ENCODE measurements at regions not wholly inside any gene's neighbourhood (a gene's known extent, or its start where the extent isn't known, plus 50 kb on each side); places are given as distances from the start of the nearest gene placed in this dataset.

GRCh38 chr6:90449311-90449710, 137.6 kb downstream of the MAP3K7 start:
- no peak overlapping the region for H3K4me3 ChIP-seq
- no peaks in the 10 kb centered on the region for H3K27me3 ChIP-seq (ENCODE audit: control insufficient read depth in 3 of 3, insufficient read depth in 3 of 3, low read length in 2 of 3)
- DNase-seq (no peak), ATAC-seq (ENCODE audit: insufficient read depth, low FRiP score) (no peak)
- H3K4me1 ChIP-seq (ENCODE audit: control insufficient read depth in 5 of 5, insufficient read depth in 5 of 5, low read length in 5 of 5), result no peaks in the 10 kb centered on the region
- 94% methylated on average over 5 of the region's 5 CpGs for WGBS, 2 donors
- no peaks in the 10 kb centered on the region for H3K36me3 ChIP-seq (ENCODE audit: control insufficient read depth in 4 of 4, insufficient read depth in 4 of 4, low read length in 4 of 4)
- no peak for TF ChIP-seq CTCF (IDR thresholded peaks at IDR 0.05; ENCODE audit: control extremely low read depth, extremely low read depth)
- no peaks in the 10 kb centered on the region for H3K9me3 ChIP-seq (ENCODE audit: control insufficient read depth in 4 of 4, insufficient read depth in 3 of 4, low read length in 3 of 4)
- no peak overlapping the region for H3K9ac ChIP-seq (ENCODE audit: insufficient read depth in 1 of 2, low read length in 2 of 2)
- no peak overlapping the region for H3K27ac ChIP-seq (ENCODE audit: low read depth in 1 of 2, low read length in 1 of 2)

DNA sequence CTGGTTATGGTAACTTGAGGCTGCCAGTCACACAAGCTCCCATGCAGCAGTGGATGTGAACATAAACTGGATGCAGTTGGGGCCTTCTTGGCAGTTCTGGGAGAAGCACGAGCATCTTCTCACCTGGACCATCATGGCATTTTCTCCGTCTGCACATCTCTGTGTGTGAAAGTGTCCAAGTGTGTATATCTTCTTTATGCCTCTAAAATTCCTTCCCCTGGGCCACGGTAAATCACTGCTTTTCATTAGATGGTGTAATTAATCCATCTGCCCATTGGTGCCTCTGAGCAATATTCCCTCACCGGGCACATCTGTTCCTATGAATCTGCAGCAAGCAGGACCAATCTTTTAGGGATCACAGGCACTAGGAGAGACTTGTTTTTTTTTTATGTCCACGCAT, 138.0 kb downstream of the MAP3K7 start:
- no peaks in the 10 kb centered on the region for H3K36me3 ChIP-seq (ENCODE audit: control insufficient read depth in 4 of 4, insufficient read depth in 4 of 4, low read length in 4 of 4)
- TF ChIP-seq CTCF (IDR thresholded peaks at IDR 0.05; ENCODE audit: control extremely low read depth, extremely low read depth), result no peak
- H3K27ac ChIP-seq (ENCODE audit: low read depth in 1 of 2, low read length in 1 of 2), result no peak overlapping the region
- H3K9ac ChIP-seq (ENCODE audit: insufficient read depth in 1 of 2, low read length in 2 of 2), result no peak overlapping the region
- no peak for ATAC-seq (ENCODE audit: insufficient read depth, low FRiP score)
- no peak overlapping the region for H3K4me3 ChIP-seq
- no peaks in the 10 kb centered on the region for H3K9me3 ChIP-seq (ENCODE audit: control insufficient read depth in 4 of 4, insufficient read depth in 3 of 4, low read length in 3 of 4)
- H3K27me3 ChIP-seq (ENCODE audit: control insufficient read depth in 3 of 3, insufficient read depth in 3 of 3, low read length in 2 of 3), result no peaks in the 10 kb centered on the region
- no peak for DNase-seq
- no peaks in the 10 kb centered on the region for H3K4me1 ChIP-seq (ENCODE audit: control insufficient read depth in 5 of 5, insufficient read depth in 5 of 5, low read length in 5 of 5)
- 94 to 95% methylated on average over 5 of the region's 5 CpGs for WGBS, 2 donors

- H3K4me3 ChIP-seq, result no peak overlapping the region
- H3K9ac ChIP-seq (ENCODE audit: insufficient read depth in 1 of 2, low read length in 2 of 2), result no peak overlapping the region
- no peak for ATAC-seq (ENCODE audit: insufficient read depth, low FRiP score)
- no peak overlapping the region for H3K27ac ChIP-seq (ENCODE audit: low read depth in 1 of 2, low read length in 1 of 2)
- 56 to 70% methylated on average over 2 of the region's 2 CpGs for WGBS, 2 donors
- no peaks in the 10 kb centered on the region for H3K9me3 ChIP-seq (ENCODE audit: control insufficient read depth in 4 of 4, insufficient read depth in 3 of 4, low read length in 3 of 4)
- no peaks in the 10 kb centered on the region for H3K27me3 ChIP-seq (ENCODE audit: control insufficient read depth in 3 of 3, insufficient read depth in 3 of 3, low read length in 2 of 3)
- DNase-seq, result peak; percentile 21 to 61 (median 53)
- no peaks in the 10 kb centered on the region for H3K4me1 ChIP-seq (ENCODE audit: control insufficient read depth in 5 of 5, insufficient read depth in 5 of 5, low read length in 5 of 5)
- no peaks in the 10 kb centered on the region for H3K36me3 ChIP-seq (ENCODE audit: control insufficient read depth in 4 of 4, insufficient read depth in 4 of 4, low read length in 4 of 4)
- TF ChIP-seq CTCF (IDR thresholded peaks at IDR 0.05; ENCODE audit: control extremely low read depth, extremely low read depth), result no peak
Measured at GRCh38 chr6:90446164-90446563, 140.7 kb downstream of the MAP3K7 start.

GRCh38 chr6:90445533-90446108, 141.3 kb downstream of the MAP3K7 start:
- no peak overlapping the region for H3K9ac ChIP-seq (ENCODE audit: insufficient read depth in 1 of 2, low read length in 2 of 2)
- no peak for ATAC-seq (ENCODE audit: insufficient read depth, low FRiP score)
- no peaks in the 10 kb centered on the region for H3K36me3 ChIP-seq (ENCODE audit: control insufficient read depth in 4 of 4, insufficient read depth in 4 of 4, low read length in 4 of 4)
- H3K27me3 ChIP-seq (ENCODE audit: control insufficient read depth in 3 of 3, insufficient read depth in 3 of 3, low read length in 2 of 3), result no peaks in the 10 kb centered on the region
- H3K27ac ChIP-seq (ENCODE audit: low read depth in 1 of 2, low read length in 1 of 2), result no peak overlapping the region
- H3K4me1 ChIP-seq (ENCODE audit: control insufficient read depth in 5 of 5, insufficient read depth in 5 of 5, low read length in 5 of 5), result no peaks in the 10 kb centered on the region
- TF ChIP-seq CTCF (IDR thresholded peaks at IDR 0.05; ENCODE audit: control extremely low read depth, extremely low read depth), result no peak
- no peaks in the 10 kb centered on the region for H3K9me3 ChIP-seq (ENCODE audit: control insufficient read depth in 4 of 4, insufficient read depth in 3 of 4, low read length in 3 of 4)
- H3K4me3 ChIP-seq, result no peak overlapping the region
- 61 to 89% methylated on average over 2 of the region's 2 CpGs for WGBS, 2 donors
- DNase-seq, result no peak
